A673 (cell line): ENCODE measurements at regions not wholly inside any gene's neighbourhood (a gene's known extent, or its start where the extent isn't known, plus 50 kb on each side); places are given as distances from the start of the nearest gene placed in this dataset.

ENCODE experiments used
- BruUV-seq: library from RNA; stranded (reverse); fragments of 400-500 nt; replicated peaks from 2 replicates; lab custom pipeline; 2021; lab: Mats Ljungman, UMichigan
- CTCF ChIA-PET: fragments of 300-600 bp; sonication (Branson Sonifier 250); formaldehyde crosslinking; loops from one replicate; lab custom pipeline; 2022; ENCODE audit warnings: antibody characterized with exemption; lab: Charles Lee
- POLR2A ChIA-PET: fragments of 300-600 bp; sonication (Branson Sonifier 250); formaldehyde crosslinking; loops from one replicate; lab custom pipeline; 2022; ENCODE audit warnings: antibody characterized with exemption; ENCODE audit not compliant: low non-redundant PET; lab: Charles Lee
- DNase-seq: peaks from one replicate; pipeline ENCODE4 v3.0.0-alpha.2; 2015; ENCODE audit warnings: low spot score
- H3K27ac ChIP-seq: fragments of 200-600 bp; sonication (generic); 2 replicates; pipeline ENCODE4 v1.5.1; 2016; ENCODE audit warnings: mixed run types, low read depth, mild to moderate bottlenecking, mixed read lengths, antibody characterized with exemption, low read length; ENCODE audit not compliant: poor library complexity, severe bottlenecking
- H3K27me3 ChIP-seq: fragments of 200-600 bp; sonication (generic); replicated peaks from 2 replicates; pipeline ENCODE4 v1.6.1; 2017; ENCODE audit warnings: mixed run types, low read depth, mild to moderate bottlenecking, mixed read lengths, antibody characterized with exemption, low read length; ENCODE audit not compliant: insufficient read depth, poor library complexity
- H3K36me3 ChIP-seq: fragments of 200-600 bp; sonication (generic); 2 replicates; pipeline ENCODE4 v1.6.1; 2016; ENCODE audit warnings: mixed run types, mild to moderate bottlenecking, mixed read lengths, antibody characterized with exemption, low read length; ENCODE audit not compliant: insufficient read depth, poor library complexity, severe bottlenecking
- H3K4me1 ChIP-seq: fragments of 200-600 bp; sonication (generic); 2 replicates; pipeline ENCODE4 v1.6.1; 2017; ENCODE audit warnings: mixed run types, mild to moderate bottlenecking, mixed read lengths, antibody characterized with exemption, low read length; ENCODE audit not compliant: insufficient read depth, poor library complexity, severe bottlenecking
- H3K4me3 ChIP-seq: fragments of 200-600 bp; sonication (generic); 2 replicates; pipeline ENCODE4 v1.5.1; 2016; ENCODE audit warnings: low read depth, mixed run types, mild to moderate bottlenecking, mixed read lengths, low read length; ENCODE audit not compliant: poor library complexity, severe bottlenecking
- H3K9me3 ChIP-seq: fragments of 200-600 bp; sonication (generic); 2 replicates; pipeline ENCODE4 v1.6.1; 2016; ENCODE audit warnings: mixed run types, low read depth, mild to moderate bottlenecking, mixed read lengths, antibody characterized with exemption, low read length; ENCODE audit not compliant: poor library complexity, severe bottlenecking
- EZH2 ChIP-seq: fragments of 200-600 bp; sonication (generic); IDR thresholded peaks from 2 replicates; pipeline ENCODE4 v1.6.1; 2017; ENCODE audit warnings: borderline replicate concordance, low read depth, mild to moderate bottlenecking, mixed read lengths, antibody characterized with exemption, low read length; ENCODE audit not compliant: poor library complexity, severe bottlenecking
- intact Hi-C: fragments of 100-400 bp; cut with micrococcal nuclease; formaldehyde crosslinking; loops from one replicate; pipeline ENCODE4 v1.10.0; 2022; ENCODE audit not compliant: unreplicated experiment
- TF ChIP-seq, protein P1 (sequence below): fragments of 300-800, 200-600 bp; sonication (generic); conservative IDR thresholded peaks from 2 replicates; pipeline ENCODE4 v1.5.1; 2017; ENCODE audit warnings: low read depth, mild to moderate bottlenecking, antibody characterized with exemption, low read length, moderate library complexity, mixed read lengths

DNA sequence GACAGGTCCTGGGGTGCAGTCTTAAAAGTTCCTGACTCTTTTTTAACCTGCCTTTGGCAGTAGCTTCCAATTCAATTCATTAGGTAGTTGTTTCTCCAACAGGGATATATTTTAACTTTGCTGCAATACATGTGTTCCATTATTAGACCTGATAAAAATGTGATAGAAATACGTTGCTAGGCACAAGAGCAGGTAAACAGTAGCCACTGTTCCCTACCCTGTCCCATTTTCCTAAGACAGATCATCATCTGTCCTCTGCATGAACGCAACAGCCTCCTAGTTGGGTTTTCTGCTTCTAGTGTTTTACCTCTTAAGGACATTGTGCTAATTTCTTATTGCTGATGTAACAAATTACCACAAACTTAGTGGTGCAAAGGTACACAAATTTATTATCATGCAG lies 156.8 kb downstream of the SNAPC1 start:
- no TSS peak for BruUV-seq
- no peaks in the 10 kb centered on the region for H3K9me3 ChIP-seq
- intact Hi-C loops: no loop called here
- H3K27me3 ChIP-seq: no peaks in the 10 kb centered on the region
- ChIA-PET POLR2A (no interaction called here), CTCF (no interaction called here)
- no peak overlapping the region for H3K27ac ChIP-seq
- no peak for DNase-seq
- no peaks in the 10 kb centered on the region for H3K4me1 ChIP-seq
- no peak overlapping the region for H3K4me3 ChIP-seq
- no peaks in the 10 kb centered on the region for H3K36me3 ChIP-seq
- TF ChIP-seq EZH2: no peak
- TF ChIP-seq, protein P1, sequence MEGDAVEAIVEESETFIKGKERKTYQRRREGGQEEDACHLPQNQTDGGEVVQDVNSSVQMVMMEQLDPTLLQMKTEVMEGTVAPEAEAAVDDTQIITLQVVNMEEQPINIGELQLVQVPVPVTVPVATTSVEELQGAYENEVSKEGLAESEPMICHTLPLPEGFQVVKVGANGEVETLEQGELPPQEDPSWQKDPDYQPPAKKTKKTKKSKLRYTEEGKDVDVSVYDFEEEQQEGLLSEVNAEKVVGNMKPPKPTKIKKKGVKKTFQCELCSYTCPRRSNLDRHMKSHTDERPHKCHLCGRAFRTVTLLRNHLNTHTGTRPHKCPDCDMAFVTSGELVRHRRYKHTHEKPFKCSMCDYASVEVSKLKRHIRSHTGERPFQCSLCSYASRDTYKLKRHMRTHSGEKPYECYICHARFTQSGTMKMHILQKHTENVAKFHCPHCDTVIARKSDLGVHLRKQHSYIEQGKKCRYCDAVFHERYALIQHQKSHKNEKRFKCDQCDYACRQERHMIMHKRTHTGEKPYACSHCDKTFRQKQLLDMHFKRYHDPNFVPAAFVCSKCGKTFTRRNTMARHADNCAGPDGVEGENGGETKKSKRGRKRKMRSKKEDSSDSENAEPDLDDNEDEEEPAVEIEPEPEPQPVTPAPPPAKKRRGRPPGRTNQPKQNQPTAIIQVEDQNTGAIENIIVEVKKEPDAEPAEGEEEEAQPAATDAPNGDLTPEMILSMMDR: no peak

DNA sequence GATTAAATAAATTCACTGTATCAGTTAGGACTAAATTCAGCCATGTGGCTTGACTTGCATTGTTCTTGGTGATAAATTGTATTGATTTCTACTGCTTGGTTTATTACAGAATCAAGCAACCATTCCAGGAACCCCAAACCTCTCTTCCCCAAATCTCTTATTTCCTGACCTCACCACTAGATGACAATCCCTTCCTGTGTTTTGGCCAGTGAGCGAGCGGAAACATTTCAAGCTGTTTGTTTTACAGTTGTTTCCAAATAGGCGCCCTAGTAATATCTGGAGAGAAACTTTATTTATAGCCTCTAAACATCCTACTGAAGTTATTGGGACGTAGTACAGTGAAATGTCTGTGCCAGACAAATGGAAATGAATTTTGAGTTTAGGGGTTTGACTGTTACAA lies 161.1 kb downstream of the SNAPC1 start:
- no TSS peak for BruUV-seq
- intact Hi-C loops: no loop called here
- peak; percentile 10 for DNase-seq
- Histone ChIP-seq H3K27me3 (no peaks in the 10 kb centered on the region), H3K36me3 (no peaks in the 10 kb centered on the region), H3K4me3 (no peak overlapping the region), H3K27ac (no peak overlapping the region), H3K9me3 (no peaks in the 10 kb centered on the region), H3K4me1 (no peaks in the 10 kb centered on the region)
- ChIA-PET CTCF (no interaction called here), POLR2A (no interaction called here)
- TF ChIP-seq, protein P1: peak; percentile 32; the same call in 1 of the 2 replicates
- no peak for TF ChIP-seq EZH2

DNA sequence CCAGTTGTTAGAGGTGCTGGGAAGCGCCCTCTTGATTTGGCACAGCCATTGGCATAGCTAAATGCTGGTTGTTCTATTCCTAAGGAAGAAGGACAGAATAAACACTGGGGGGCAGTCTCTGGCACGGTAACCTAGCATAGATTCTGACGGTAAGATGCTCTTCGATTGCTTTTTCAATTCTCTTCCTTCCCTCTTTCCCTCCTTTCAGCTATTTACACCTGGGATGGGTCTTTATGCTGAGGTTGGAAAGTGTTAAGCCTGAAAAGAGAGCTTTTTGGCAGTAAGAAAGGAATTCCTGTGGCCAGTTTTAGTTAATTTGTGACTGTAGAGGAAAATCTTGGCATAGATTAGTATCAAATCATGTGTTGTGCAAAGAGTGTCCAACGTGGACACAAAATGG lies 162.8 kb downstream of the SNAPC1 start:
- no peaks in the 10 kb centered on the region for H3K36me3 ChIP-seq
- ChIA-PET CTCF (interaction anchor here (1.3 kb wide), 1 partner anchor 202 kb away, joined by 21 read pairs; no protein-coding TSS in a partner anchor), POLR2A (no interaction called here)
- intact Hi-C loops: loop anchor here (2.0 kb wide), 1 partner anchor 202 kb away; no protein-coding TSS in a partner anchor
- no peak for TF ChIP-seq EZH2
- TF ChIP-seq, protein P1: peak; percentile 53
- no peak overlapping the region for H3K27ac ChIP-seq
- H3K4me3 ChIP-seq: no peak overlapping the region
- no peaks in the 10 kb centered on the region for H3K9me3 ChIP-seq
- DNase-seq: peak; percentile 41
- no peaks in the 10 kb centered on the region for H3K27me3 ChIP-seq
- BruUV-seq: no TSS peak
- no peaks in the 10 kb centered on the region for H3K4me1 ChIP-seq
